H1 (cell line): ENCODE measurements at regions not wholly inside any gene's neighbourhood (a gene's known extent, or its start where the extent isn't known, plus 50 kb on each side); places are given as distances from the start of the nearest gene placed in this dataset.

ENCODE experiments used
- CBX8 ChIP-seq: fragments of 300-800, 300-1000 bp; sonication (generic); IDR thresholded peaks from 2 replicates; pipeline ENCODE4 v1.7.1; 2016; ENCODE audit warnings: low read depth, low read length, borderline replicate concordance
- CTBP2 ChIP-seq: IDR thresholded peaks from 2 replicates; pipeline ENCODE4 v1.7.0; 2011; ENCODE audit warnings: borderline replicate concordance, mild to moderate bottlenecking, moderate library complexity, mixed read lengths, low read length; ENCODE audit not compliant: insufficient read depth, insufficient read length
- KDM1A ChIP-seq: fragments of 200-600, 300-600 bp; sonication (generic); IDR thresholded peaks from 2 replicates; pipeline ENCODE4 v1.7.1; 2016; ENCODE audit warnings: mild to moderate bottlenecking, low read length, borderline replicate concordance
- KDM5A ChIP-seq: fragments of 200-600 bp; IDR thresholded peaks from 2 replicates; pipeline ENCODE4 v1.7.1; 2012; ENCODE audit warnings: mild to moderate bottlenecking, low read length, inconsistent platforms, mixed read lengths
- RAD21 ChIP-seq, 2 experiments: IDR thresholded peaks in 1 of 2; conservative IDR thresholded peaks in 1 of 2; 2 replicates each; pipeline ENCODE4 v1.6.1; 2011; ENCODE audit warnings: low read depth in 2 of 2, low read length in 2 of 2, improper control_type of control experiment in 1 of 2, inconsistent platforms in 1 of 2, mild to moderate bottlenecking in 1 of 2, moderate library complexity in 1 of 2
- SIN3A ChIP-seq, 2 experiments: IDR thresholded peaks in 1 of 2; conservative IDR thresholded peaks in 1 of 2; 2 replicates each; pipeline ENCODE4 v1.6.1; 2011 to 2012; ENCODE audit warnings: low read length in 2 of 2, improper control_type of control experiment in 1 of 2, low read depth in 1 of 2, mild to moderate bottlenecking in 1 of 2
- SRF ChIP-seq: IDR thresholded peaks from 2 replicates; pipeline ENCODE4 v1.6.1; 2011; ENCODE audit warnings: mild to moderate bottlenecking, low read depth, low read length, moderate library complexity
- TBP ChIP-seq: IDR thresholded peaks from 2 replicates; pipeline ENCODE4 v1.6.1; 2011; ENCODE audit warnings: low read depth, low read length, improper control_type of control experiment
- TF ChIP-seq, protein P1 (sequence below): fragments of 300-600 bp; sonication (generic); IDR thresholded peaks from 2 replicates; pipeline ENCODE4 v1.7.1; 2012; ENCODE audit warnings: low read length, moderate library complexity, mild to moderate bottlenecking, inconsistent platforms; ENCODE audit not compliant: insufficient replicate concordance

DNA sequence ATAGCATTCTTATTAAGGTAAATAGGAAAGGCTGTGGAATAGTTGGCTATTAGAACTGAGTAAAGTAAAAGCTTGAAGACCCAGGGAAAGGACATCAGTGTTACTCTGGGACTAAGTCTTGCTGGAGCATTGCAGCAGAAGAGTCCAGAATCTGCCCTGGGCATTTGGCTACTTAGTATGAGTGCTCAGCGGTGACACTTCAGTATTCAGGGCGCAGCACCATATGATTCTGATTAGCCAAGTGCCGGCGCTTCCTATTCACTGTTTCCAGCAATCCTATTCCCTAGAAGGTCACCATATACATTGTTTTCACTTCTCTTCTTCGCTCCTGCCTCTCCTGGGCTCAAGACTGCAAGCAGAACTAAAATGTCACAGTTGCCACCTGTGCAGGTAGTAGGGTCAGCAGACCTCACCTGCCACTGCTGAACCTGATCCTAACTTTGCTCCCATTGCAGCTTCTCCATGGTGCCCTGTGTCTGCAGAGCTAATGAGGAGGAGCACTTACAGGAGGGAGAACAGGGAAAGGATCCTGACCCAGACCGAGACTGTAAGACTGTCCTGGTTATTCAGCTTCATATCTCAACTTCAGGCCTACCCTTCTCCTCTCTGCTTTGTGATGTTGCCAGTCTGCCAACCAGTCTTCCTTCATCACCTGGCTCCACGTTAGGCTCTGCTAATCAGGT lies 313.6 kb upstream of the PIK3R1 start (continued):
- TF ChIP-seq KDM1A (no peak), SIN3A (conservative IDR thresholded peaks at IDR 0.05 in 1 of 2, IDR thresholded peaks at IDR 0.05 in 1 of 2; ENCODE audit: low read depth in 1 of 2, low read length in 2 of 2) (no peak), RAD21 (IDR thresholded peaks at IDR 0.05 in 1 of 2, conservative IDR thresholded peaks at IDR 0.05 in 1 of 2; ENCODE audit: low read depth in 2 of 2, low read length in 2 of 2) (no peak), CTBP2 (no peak), KDM5A (no peak), SRF (no peak), CBX8 (no peak), TBP (no peak)
- TF ChIP-seq, protein P1, sequence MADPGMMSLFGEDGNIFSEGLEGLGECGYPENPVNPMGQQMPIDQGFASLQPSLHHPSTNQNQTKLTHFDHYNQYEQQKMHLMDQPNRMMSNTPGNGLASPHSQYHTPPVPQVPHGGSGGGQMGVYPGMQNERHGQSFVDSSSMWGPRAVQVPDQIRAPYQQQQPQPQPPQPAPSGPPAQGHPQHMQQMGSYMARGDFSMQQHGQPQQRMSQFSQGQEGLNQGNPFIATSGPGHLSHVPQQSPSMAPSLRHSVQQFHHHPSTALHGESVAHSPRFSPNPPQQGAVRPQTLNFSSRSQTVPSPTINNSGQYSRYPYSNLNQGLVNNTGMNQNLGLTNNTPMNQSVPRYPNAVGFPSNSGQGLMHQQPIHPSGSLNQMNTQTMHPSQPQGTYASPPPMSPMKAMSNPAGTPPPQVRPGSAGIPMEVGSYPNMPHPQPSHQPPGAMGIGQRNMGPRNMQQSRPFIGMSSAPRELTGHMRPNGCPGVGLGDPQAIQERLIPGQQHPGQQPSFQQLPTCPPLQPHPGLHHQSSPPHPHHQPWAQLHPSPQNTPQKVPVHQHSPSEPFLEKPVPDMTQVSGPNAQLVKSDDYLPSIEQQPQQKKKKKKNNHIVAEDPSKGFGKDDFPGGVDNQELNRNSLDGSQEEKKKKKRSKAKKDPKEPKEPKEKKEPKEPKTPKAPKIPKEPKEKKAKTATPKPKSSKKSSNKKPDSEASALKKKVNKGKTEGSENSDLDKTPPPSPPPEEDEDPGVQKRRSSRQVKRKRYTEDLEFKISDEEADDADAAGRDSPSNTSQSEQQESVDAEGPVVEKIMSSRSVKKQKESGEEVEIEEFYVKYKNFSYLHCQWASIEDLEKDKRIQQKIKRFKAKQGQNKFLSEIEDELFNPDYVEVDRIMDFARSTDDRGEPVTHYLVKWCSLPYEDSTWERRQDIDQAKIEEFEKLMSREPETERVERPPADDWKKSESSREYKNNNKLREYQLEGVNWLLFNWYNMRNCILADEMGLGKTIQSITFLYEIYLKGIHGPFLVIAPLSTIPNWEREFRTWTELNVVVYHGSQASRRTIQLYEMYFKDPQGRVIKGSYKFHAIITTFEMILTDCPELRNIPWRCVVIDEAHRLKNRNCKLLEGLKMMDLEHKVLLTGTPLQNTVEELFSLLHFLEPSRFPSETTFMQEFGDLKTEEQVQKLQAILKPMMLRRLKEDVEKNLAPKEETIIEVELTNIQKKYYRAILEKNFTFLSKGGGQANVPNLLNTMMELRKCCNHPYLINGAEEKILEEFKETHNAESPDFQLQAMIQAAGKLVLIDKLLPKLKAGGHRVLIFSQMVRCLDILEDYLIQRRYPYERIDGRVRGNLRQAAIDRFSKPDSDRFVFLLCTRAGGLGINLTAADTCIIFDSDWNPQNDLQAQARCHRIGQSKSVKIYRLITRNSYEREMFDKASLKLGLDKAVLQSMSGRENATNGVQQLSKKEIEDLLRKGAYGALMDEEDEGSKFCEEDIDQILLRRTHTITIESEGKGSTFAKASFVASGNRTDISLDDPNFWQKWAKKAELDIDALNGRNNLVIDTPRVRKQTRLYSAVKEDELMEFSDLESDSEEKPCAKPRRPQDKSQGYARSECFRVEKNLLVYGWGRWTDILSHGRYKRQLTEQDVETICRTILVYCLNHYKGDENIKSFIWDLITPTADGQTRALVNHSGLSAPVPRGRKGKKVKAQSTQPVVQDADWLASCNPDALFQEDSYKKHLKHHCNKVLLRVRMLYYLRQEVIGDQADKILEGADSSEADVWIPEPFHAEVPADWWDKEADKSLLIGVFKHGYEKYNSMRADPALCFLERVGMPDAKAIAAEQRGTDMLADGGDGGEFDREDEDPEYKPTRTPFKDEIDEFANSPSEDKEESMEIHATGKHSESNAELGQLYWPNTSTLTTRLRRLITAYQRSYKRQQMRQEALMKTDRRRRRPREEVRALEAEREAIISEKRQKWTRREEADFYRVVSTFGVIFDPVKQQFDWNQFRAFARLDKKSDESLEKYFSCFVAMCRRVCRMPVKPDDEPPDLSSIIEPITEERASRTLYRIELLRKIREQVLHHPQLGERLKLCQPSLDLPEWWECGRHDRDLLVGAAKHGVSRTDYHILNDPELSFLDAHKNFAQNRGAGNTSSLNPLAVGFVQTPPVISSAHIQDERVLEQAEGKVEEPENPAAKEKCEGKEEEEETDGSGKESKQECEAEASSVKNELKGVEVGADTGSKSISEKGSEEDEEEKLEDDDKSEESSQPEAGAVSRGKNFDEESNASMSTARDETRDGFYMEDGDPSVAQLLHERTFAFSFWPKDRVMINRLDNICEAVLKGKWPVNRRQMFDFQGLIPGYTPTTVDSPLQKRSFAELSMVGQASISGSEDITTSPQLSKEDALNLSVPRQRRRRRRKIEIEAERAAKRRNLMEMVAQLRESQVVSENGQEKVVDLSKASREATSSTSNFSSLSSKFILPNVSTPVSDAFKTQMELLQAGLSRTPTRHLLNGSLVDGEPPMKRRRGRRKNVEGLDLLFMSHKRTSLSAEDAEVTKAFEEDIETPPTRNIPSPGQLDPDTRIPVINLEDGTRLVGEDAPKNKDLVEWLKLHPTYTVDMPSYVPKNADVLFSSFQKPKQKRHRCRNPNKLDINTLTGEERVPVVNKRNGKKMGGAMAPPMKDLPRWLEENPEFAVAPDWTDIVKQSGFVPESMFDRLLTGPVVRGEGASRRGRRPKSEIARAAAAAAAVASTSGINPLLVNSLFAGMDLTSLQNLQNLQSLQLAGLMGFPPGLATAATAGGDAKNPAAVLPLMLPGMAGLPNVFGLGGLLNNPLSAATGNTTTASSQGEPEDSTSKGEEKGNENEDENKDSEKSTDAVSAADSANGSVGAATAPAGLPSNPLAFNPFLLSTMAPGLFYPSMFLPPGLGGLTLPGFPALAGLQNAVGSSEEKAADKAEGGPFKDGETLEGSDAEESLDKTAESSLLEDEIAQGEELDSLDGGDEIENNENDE: no peak
